H7 (cell line): ENCODE measurements at regions not wholly inside any gene's neighbourhood (a gene's known extent, or its start where the extent isn't known, plus 50 kb on each side); places are given as distances from the start of the nearest gene placed in this dataset.

Experiments used
- DNase-seq: peaks from one replicate; pipeline ENCODE4 v3.0.0; 2012
- H3K27me3 ChIP-seq: 2 replicates; pipeline ENCODE4 v1.6.0; 2011; ENCODE audit warnings: mild to moderate bottlenecking, low read length; ENCODE audit not compliant: control insufficient read depth, insufficient read depth
- H3K36me3 ChIP-seq: replicated peaks from 2 replicates; pipeline ENCODE4 v1.5.1; 2011; ENCODE audit warnings: low read length; ENCODE audit not compliant: control insufficient read depth, insufficient read depth
- H3K4me3 ChIP-seq: 2 replicates; pipeline ENCODE4 v1.5.1; 2011; ENCODE audit warnings: low read depth, mild to moderate bottlenecking, control low read depth, low read length, moderate library complexity; ENCODE audit not compliant: insufficient read depth

- Histone ChIP-seq H3K27me3 (no peaks in the 10 kb centered on the region), H3K4me3 (no peak overlapping the region), H3K36me3 (no peaks in the 10 kb centered on the region)
- DNase-seq = no peak
Measured at GRCh38 chr3:124659175-124659574, 71.1 kb upstream of the UMPS start.

GRCh38 chr3:124660599-124660998 lies 69.7 kb upstream of the UMPS start:
- no peak overlapping the region for H3K4me3 ChIP-seq
- no peaks in the 10 kb centered on the region for H3K27me3 ChIP-seq
- H3K36me3 ChIP-seq = no peaks in the 10 kb centered on the region
- no peak for DNase-seq

GRCh38 chr3:124663690-124664089 lies 66.6 kb upstream of the UMPS start:
- DNase-seq = no peak
- no peak overlapping the region for H3K4me3 ChIP-seq
- H3K27me3 ChIP-seq = no peaks in the 10 kb centered on the region
- H3K36me3 ChIP-seq = no peaks in the 10 kb centered on the region

- Histone ChIP-seq H3K27me3 (no peaks in the 10 kb centered on the region), H3K36me3 (no peaks in the 10 kb centered on the region), H3K4me3 (no peak overlapping the region)
- no peak for DNase-seq
Measured at GRCh38 chr3:124664804-124665203, 65.4 kb upstream of the UMPS start.

GRCh38 chr3:124666067-124666466 lies 64.2 kb upstream of the UMPS start:
- H3K36me3 ChIP-seq = no peaks in the 10 kb centered on the region
- no peaks in the 10 kb centered on the region for H3K27me3 ChIP-seq
- DNase-seq = no peak
- H3K4me3 ChIP-seq = no peak overlapping the region

GRCh38 chr3:124669470-124669869 lies 60.8 kb upstream of the UMPS start:
- DNase-seq = no peak
- H3K27me3 ChIP-seq = no peaks in the 10 kb centered on the region
- H3K4me3 ChIP-seq = no peak overlapping the region
- no peaks in the 10 kb centered on the region for H3K36me3 ChIP-seq

- H3K4me3 ChIP-seq = no peak overlapping the region
- no peak for DNase-seq
- no peaks in the 10 kb centered on the region for H3K36me3 ChIP-seq
- no peaks in the 10 kb centered on the region for H3K27me3 ChIP-seq
Measured at GRCh38 chr3:124671106-124671505, 59.1 kb upstream of the UMPS start.

GRCh38 chr3:124674336-124674735 lies 55.9 kb upstream of the UMPS start:
- no peak for DNase-seq

GRCh38 chr3:124676236-124676635 lies 54.0 kb upstream of the UMPS start:
- Histone ChIP-seq H3K4me3 (no peak overlapping the region), H3K36me3 (no peaks in the 10 kb centered on the region), H3K27me3 (no peaks in the 10 kb centered on the region)
- DNase-seq = no peak

More at GRCh38 chr3:124674336-124674735, 55.9 kb upstream of the UMPS start:
- Histone ChIP-seq H3K27me3 (no peaks in the 10 kb centered on the region), H3K4me3 (no peak overlapping the region), H3K36me3 (no peaks in the 10 kb centered on the region)

- DNase-seq = no peak
- Histone ChIP-seq H3K4me3 (no peak overlapping the region), H3K27me3 (no peaks in the 10 kb centered on the region), H3K36me3 (no peaks in the 10 kb centered on the region)
Measured at GRCh38 chr3:124679048-124679638, 51.1 kb upstream of the UMPS start.
